SK-N-SH (cell line): ENCODE measurements at regions not wholly inside any gene's neighbourhood (a gene's known extent, or its start where the extent isn't known, plus 50 kb on each side); places are given as distances from the start of the nearest gene placed in this dataset.

ENCODE experiments used
- CHD2 ChIP-seq: fragments of 150-350 bp; IDR thresholded peaks from 2 replicates; pipeline ENCODE4 v1.6.1; 2018; ENCODE audit warnings: low read length; ENCODE audit not compliant: partially characterized antibody
- EP300 ChIP-seq, 2 experiments: IDR thresholded peaks; 2 replicates each; pipeline versions ENCODE4 v1.4.0 to v1.6.1; 2012; ENCODE audit warnings: borderline replicate concordance in 1 of 2, low read depth in 1 of 2, low read length in 1 of 2
- NRF1 ChIP-seq: IDR thresholded peaks from 2 replicates; pipeline ENCODE4 v1.6.1; 2012; ENCODE audit warnings: low read depth, mild to moderate bottlenecking, low read length
- POLR2AphosphoS5 ChIP-seq: IDR thresholded peaks from 2 replicates; pipeline ENCODE4 v1.6.1; 2012; ENCODE audit warnings: low read depth, low read length
- RAD21 ChIP-seq: IDR thresholded peaks from 2 replicates; pipeline ENCODE4 v1.6.1; 2012; ENCODE audit warnings: mild to moderate bottlenecking, low read length
- TAF1 ChIP-seq: IDR thresholded peaks from 2 replicates; pipeline ENCODE4 v1.6.1; 2012; ENCODE audit warnings: low read depth, mild to moderate bottlenecking, low read length, moderate library complexity, borderline replicate concordance
- TCF12 ChIP-seq: IDR thresholded peaks from 2 replicates; pipeline ENCODE4 v1.4.0; 2012
- TF ChIP-seq, protein P1 (sequence below): fragments of 200-600 bp; sonication (generic); IDR thresholded peaks from 2 replicates; pipeline ENCODE4 v1.6.1; 2017; ENCODE audit warnings: antibody characterized with exemption, mild to moderate bottlenecking, moderate library complexity
- TF ChIP-seq, protein P2 (sequence below): IDR thresholded peaks from 2 replicates; pipeline ENCODE4 v1.6.1; 2012; ENCODE audit warnings: mild to moderate bottlenecking, low read depth, low read length, moderate library complexity
- TF ChIP-seq, protein P3 (sequence below): fragments of 150-350 bp; IDR thresholded peaks from 2 replicates; pipeline ENCODE4 v1.6.1; 2017; ENCODE audit warnings: antibody characterized with exemption, low read length, low read depth, borderline replicate concordance
- TF ChIP-seq, protein P4 (sequence below): IDR thresholded peaks from 2 replicates; pipeline ENCODE4 v1.4.0; 2012; ENCODE audit warnings: low read depth, borderline replicate concordance

DNA sequence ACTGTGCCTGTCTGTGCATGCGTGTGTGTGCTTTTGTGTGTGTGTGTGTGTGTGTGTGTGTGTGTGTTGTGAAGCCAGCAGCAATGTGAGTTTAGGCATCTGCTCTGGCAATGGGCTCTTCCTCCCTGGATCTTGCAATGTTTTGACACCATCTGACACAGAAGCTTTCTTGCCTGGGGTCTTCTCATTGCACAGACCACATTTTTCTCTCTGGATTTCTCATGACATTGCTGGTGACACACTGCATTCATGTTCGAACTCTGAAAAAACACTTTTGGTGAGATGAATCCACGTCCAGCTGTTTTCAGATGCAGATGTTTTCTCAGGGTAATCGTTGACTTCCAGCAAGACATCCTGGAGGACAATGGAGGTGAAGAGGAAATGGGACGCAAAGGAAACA lies 63.0 kb upstream of the FZD8 start:
- TF ChIP-seq, protein P1, sequence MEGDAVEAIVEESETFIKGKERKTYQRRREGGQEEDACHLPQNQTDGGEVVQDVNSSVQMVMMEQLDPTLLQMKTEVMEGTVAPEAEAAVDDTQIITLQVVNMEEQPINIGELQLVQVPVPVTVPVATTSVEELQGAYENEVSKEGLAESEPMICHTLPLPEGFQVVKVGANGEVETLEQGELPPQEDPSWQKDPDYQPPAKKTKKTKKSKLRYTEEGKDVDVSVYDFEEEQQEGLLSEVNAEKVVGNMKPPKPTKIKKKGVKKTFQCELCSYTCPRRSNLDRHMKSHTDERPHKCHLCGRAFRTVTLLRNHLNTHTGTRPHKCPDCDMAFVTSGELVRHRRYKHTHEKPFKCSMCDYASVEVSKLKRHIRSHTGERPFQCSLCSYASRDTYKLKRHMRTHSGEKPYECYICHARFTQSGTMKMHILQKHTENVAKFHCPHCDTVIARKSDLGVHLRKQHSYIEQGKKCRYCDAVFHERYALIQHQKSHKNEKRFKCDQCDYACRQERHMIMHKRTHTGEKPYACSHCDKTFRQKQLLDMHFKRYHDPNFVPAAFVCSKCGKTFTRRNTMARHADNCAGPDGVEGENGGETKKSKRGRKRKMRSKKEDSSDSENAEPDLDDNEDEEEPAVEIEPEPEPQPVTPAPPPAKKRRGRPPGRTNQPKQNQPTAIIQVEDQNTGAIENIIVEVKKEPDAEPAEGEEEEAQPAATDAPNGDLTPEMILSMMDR: no peak
- TF ChIP-seq TCF12: no peak
- no peak for TF ChIP-seq NRF1
- TF ChIP-seq RAD21: no peak
- TF ChIP-seq, protein P2, sequence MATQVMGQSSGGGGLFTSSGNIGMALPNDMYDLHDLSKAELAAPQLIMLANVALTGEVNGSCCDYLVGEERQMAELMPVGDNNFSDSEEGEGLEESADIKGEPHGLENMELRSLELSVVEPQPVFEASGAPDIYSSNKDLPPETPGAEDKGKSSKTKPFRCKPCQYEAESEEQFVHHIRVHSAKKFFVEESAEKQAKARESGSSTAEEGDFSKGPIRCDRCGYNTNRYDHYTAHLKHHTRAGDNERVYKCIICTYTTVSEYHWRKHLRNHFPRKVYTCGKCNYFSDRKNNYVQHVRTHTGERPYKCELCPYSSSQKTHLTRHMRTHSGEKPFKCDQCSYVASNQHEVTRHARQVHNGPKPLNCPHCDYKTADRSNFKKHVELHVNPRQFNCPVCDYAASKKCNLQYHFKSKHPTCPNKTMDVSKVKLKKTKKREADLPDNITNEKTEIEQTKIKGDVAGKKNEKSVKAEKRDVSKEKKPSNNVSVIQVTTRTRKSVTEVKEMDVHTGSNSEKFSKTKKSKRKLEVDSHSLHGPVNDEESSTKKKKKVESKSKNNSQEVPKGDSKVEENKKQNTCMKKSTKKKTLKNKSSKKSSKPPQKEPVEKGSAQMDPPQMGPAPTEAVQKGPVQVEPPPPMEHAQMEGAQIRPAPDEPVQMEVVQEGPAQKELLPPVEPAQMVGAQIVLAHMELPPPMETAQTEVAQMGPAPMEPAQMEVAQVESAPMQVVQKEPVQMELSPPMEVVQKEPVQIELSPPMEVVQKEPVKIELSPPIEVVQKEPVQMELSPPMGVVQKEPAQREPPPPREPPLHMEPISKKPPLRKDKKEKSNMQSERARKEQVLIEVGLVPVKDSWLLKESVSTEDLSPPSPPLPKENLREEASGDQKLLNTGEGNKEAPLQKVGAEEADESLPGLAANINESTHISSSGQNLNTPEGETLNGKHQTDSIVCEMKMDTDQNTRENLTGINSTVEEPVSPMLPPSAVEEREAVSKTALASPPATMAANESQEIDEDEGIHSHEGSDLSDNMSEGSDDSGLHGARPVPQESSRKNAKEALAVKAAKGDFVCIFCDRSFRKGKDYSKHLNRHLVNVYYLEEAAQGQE: no peak
- no peak for TF ChIP-seq POLR2AphosphoS5
- TF ChIP-seq TAF1: no peak
- TF ChIP-seq CHD2: no peak
- TF ChIP-seq, protein P3, sequence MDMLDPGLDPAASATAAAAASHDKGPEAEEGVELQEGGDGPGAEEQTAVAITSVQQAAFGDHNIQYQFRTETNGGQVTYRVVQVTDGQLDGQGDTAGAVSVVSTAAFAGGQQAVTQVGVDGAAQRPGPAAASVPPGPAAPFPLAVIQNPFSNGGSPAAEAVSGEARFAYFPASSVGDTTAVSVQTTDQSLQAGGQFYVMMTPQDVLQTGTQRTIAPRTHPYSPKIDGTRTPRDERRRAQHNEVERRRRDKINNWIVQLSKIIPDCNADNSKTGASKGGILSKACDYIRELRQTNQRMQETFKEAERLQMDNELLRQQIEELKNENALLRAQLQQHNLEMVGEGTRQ: no peak
- no peak for TF ChIP-seq EP300 (IDR thresholded peaks at IDR 0.05; ENCODE audit: borderline replicate concordance in 1 of 2, low read depth in 1 of 2, low read length in 1 of 2)
- TF ChIP-seq, protein P4, sequence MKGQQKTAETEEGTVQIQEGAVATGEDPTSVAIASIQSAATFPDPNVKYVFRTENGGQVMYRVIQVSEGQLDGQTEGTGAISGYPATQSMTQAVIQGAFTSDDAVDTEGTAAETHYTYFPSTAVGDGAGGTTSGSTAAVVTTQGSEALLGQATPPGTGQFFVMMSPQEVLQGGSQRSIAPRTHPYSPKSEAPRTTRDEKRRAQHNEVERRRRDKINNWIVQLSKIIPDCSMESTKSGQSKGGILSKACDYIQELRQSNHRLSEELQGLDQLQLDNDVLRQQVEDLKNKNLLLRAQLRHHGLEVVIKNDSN: no peak
